Liver (tissue), 8 donors: ENCODE measurements at regions not wholly inside any gene's neighbourhood (a gene's known extent, or its start where the extent isn't known, plus 50 kb on each side); places are given as distances from the start of the nearest gene placed in this dataset.

Experiments used
- DNase-seq: peaks from one replicate; pipeline ENCODE4 v3.0.0-alpha.2; 2017; ENCODE audit warnings: low spot score
- H3K27ac ChIP-seq, 2 donors: one replicate each; pipeline ENCODE4 v1.7.0; 2013; ENCODE audit warnings: inconsistent platforms in 2 of 2, low read length in 2 of 2, control low read depth in 1 of 2, low read depth in 1 of 2, mild to moderate bottlenecking in 1 of 2
- H3K27me3 ChIP-seq, 4 donors: one replicate each; pipeline versions ENCODE4 v1.6.1 to v1.7.0; 2013; ENCODE audit warnings: low read length in 3 of 4, inconsistent platforms in 1 of 4, mild to moderate bottlenecking in 1 of 4, moderate library complexity in 1 of 4; ENCODE audit not compliant: control insufficient read depth in 4 of 4, insufficient read depth in 4 of 4
- H3K36me3 ChIP-seq, 4 donors: one replicate each; pipeline versions ENCODE4 v1.6.1 to v1.7.0; 2013; ENCODE audit warnings: low read length in 3 of 4, mild to moderate bottlenecking in 3 of 4, low read depth in 1 of 4, moderate library complexity in 1 of 4; ENCODE audit not compliant: control insufficient read depth in 4 of 4, insufficient read depth in 3 of 4
- H3K4me1 ChIP-seq, 4 donors: one replicate each; pipeline versions ENCODE4 v1.6.1 to v1.7.0; 2013; ENCODE audit warnings: low read length in 3 of 4, mild to moderate bottlenecking in 3 of 4, moderate library complexity in 1 of 4; ENCODE audit not compliant: control insufficient read depth in 4 of 4, insufficient read depth in 4 of 4
- H3K4me3 ChIP-seq, 3 donors: one replicate each; pipeline versions ENCODE4 v1.6.1 to v1.7.0; 2013; ENCODE audit warnings: low read length in 3 of 3, control low read depth in 1 of 3, low read depth in 1 of 3, mild to moderate bottlenecking in 1 of 3
- H3K9ac ChIP-seq, 2 donors: one replicate each; pipeline ENCODE4 v1.7.0; 2013; ENCODE audit warnings: low read length in 2 of 2, mild to moderate bottlenecking in 2 of 2, moderate library complexity in 2 of 2, control low read depth in 1 of 2, low read depth in 1 of 2
- H3K9me3 ChIP-seq, 4 donors: one replicate each; pipeline versions ENCODE4 v1.6.1 to v1.7.0; 2013; ENCODE audit warnings: low read length in 3 of 4; ENCODE audit not compliant: control insufficient read depth in 4 of 4
- EGR1 ChIP-seq, 2 donors: IDR thresholded peaks; 2 replicates each; pipeline ENCODE4 v1.6.1; 2016 to 2018; ENCODE audit warnings: antibody characterized with exemption in 2 of 2, low read depth in 2 of 2
- FOXA1 ChIP-seq: IDR thresholded peaks from 2 replicates; pipeline ENCODE4 v1.6.1; 2016; ENCODE audit warnings: antibody characterized with exemption
- FOXA2 ChIP-seq: IDR thresholded peaks from 2 replicates; pipeline ENCODE4 v1.6.1; 2016; ENCODE audit warnings: antibody characterized with exemption
- GABPA ChIP-seq, 2 donors: IDR thresholded peaks in 1 of 2; conservative IDR thresholded peaks in 1 of 2; 2 replicates each; pipeline ENCODE4 v1.6.1; 2016; ENCODE audit warnings: antibody characterized with exemption in 2 of 2, mild to moderate bottlenecking in 1 of 2, moderate library complexity in 1 of 2
- HNF4A ChIP-seq, 2 donors: conservative IDR thresholded peaks; 2 replicates each; pipeline ENCODE4 v1.6.1; 2016; ENCODE audit warnings: antibody characterized with exemption in 2 of 2, mild to moderate bottlenecking in 2 of 2
- HNF4G ChIP-seq: IDR thresholded peaks from 2 replicates; pipeline ENCODE4 v1.6.1; 2016; ENCODE audit warnings: antibody characterized with exemption
- JUND ChIP-seq, 2 donors: IDR thresholded peaks; 2 replicates each; pipeline ENCODE4 v1.6.1; 2016; ENCODE audit warnings: antibody characterized with exemption in 2 of 2
- MAX ChIP-seq: IDR thresholded peaks from 2 replicates; pipeline ENCODE4 v1.6.1; 2016; ENCODE audit warnings: antibody characterized with exemption
- NR2F2 ChIP-seq: IDR thresholded peaks from 2 replicates; pipeline ENCODE4 v1.6.1; 2016; ENCODE audit warnings: antibody characterized with exemption
- RAD21 ChIP-seq, 2 donors: IDR thresholded peaks; 2 replicates each; pipeline ENCODE4 v1.6.1; 2016; ENCODE audit warnings: antibody characterized with exemption in 2 of 2, mild to moderate bottlenecking in 2 of 2
- REST ChIP-seq: IDR thresholded peaks from 2 replicates; pipeline ENCODE4 v1.6.1; 2016; ENCODE audit warnings: antibody characterized with exemption, mild to moderate bottlenecking
- RXRA ChIP-seq, 2 donors: IDR thresholded peaks; 2 replicates each; pipeline ENCODE4 v1.6.1; 2017 to 2018; ENCODE audit warnings: antibody characterized with exemption in 2 of 2, mild to moderate bottlenecking in 1 of 2
- TAF1 ChIP-seq: conservative IDR thresholded peaks from 2 replicates; pipeline ENCODE4 v1.6.1; 2016; ENCODE audit warnings: antibody characterized with exemption, mild to moderate bottlenecking
- YY1 ChIP-seq: IDR thresholded peaks from 2 replicates; pipeline ENCODE4 v1.6.1; 2016; ENCODE audit warnings: antibody characterized with exemption, mild to moderate bottlenecking
- ZBTB33 ChIP-seq: IDR thresholded peaks from 2 replicates; pipeline ENCODE4 v1.6.1; 2016; ENCODE audit warnings: antibody characterized with exemption
- WGBS: extraction: QIAGEN DNeasy Blood & Tissue Kit; methylation state at CpG from one replicate; pipeline ENCODE4 v1.1.7; 2013; 5-methylcytosine and 5-hydroxymethylcytosine counted together
- TF ChIP-seq, protein P1 (sequence below): fragments of 150-350 bp; IDR thresholded peaks from 2 replicates; pipeline ENCODE4 v1.5.1; 2017; ENCODE audit warnings: improper control_type of control experiment, low read depth, low read length; ENCODE audit not compliant: missing input control
- TF ChIP-seq, protein P2 (sequence below): IDR thresholded peaks from 2 replicates; pipeline ENCODE4 v1.6.1; 2016; ENCODE audit warnings: antibody characterized with exemption
- donor health status: healthy.
- donor health status: healthy.
- donor health status: healthy.
- donor health status: healthy.
- donor health status: healthy.

DNA sequence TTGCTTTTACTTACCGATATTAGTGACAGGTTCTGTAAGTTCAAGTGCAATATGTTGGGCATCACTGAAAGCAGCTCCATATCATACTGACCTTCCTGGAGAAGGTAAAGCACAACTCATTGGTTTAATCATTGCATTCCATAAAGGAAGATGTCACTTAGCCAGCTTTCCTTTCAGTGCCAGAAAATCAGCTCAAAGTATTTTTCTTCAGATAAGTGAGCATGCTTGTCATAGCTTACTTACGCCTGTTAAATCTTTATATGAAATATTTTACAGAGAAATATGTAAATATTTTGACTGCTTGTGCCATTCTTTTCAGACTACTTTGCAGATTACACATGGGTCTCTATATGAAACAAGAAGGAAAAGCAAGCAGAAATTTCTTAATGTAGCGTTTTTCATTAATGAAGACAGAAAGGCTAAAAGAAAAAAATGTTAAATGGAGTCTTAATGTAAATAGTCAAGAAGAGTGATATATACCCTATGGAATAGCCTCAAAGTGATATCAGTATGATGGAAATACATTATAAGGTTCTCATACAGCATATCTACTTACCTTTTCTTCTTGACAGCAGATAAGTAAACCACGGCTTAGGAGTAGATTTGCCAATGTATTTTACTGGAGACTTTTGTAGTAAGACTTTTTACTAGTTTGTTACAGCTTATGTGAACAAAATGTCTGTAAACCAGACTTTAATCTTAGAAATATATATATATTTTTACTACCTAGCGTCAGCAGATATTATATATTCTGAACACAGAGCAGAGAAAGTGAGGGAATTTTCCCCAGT is 649.7 kb downstream of the METTL15 start (continued):
- TF ChIP-seq REST (no peak), RXRA (IDR thresholded peaks at IDR 0.05) (no peak)

GRCh38 chr11:28756977-28757376 is 648.8 kb downstream of the METTL15 start:
- Histone ChIP-seq H3K9me3 (no peaks in the 10 kb centered on the region), H3K4me3 (no peak overlapping the region), H3K27me3 (no peaks in the 10 kb centered on the region), H3K27ac (no peak overlapping the region), H3K36me3 (no peaks in the 10 kb centered on the region), H3K4me1 (no peaks in the 10 kb centered on the region), H3K9ac (no peak overlapping the region)
- no peak for DNase-seq
- 75% methylated on average over 1 of the region's 1 CpG for WGBS
- TF ChIP-seq FOXA1 = no peak
- TF ChIP-seq MAX = no peak
- TF ChIP-seq GABPA (IDR thresholded peaks at IDR 0.05 in 1 of 2, conservative IDR thresholded peaks at IDR 0.05 in 1 of 2) = no peak
- TF ChIP-seq YY1 = no peak
- TF ChIP-seq RAD21 (IDR thresholded peaks at IDR 0.05) = no peak
- no peak for TF ChIP-seq JUND (IDR thresholded peaks at IDR 0.05)
- no peak for TF ChIP-seq TAF1
- TF ChIP-seq NR2F2 = no peak
- no peak for TF ChIP-seq HNF4A (conservative IDR thresholded peaks at IDR 0.05)
- TF ChIP-seq, protein P1, sequence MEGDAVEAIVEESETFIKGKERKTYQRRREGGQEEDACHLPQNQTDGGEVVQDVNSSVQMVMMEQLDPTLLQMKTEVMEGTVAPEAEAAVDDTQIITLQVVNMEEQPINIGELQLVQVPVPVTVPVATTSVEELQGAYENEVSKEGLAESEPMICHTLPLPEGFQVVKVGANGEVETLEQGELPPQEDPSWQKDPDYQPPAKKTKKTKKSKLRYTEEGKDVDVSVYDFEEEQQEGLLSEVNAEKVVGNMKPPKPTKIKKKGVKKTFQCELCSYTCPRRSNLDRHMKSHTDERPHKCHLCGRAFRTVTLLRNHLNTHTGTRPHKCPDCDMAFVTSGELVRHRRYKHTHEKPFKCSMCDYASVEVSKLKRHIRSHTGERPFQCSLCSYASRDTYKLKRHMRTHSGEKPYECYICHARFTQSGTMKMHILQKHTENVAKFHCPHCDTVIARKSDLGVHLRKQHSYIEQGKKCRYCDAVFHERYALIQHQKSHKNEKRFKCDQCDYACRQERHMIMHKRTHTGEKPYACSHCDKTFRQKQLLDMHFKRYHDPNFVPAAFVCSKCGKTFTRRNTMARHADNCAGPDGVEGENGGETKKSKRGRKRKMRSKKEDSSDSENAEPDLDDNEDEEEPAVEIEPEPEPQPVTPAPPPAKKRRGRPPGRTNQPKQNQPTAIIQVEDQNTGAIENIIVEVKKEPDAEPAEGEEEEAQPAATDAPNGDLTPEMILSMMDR = no peak
- TF ChIP-seq, protein P2, sequence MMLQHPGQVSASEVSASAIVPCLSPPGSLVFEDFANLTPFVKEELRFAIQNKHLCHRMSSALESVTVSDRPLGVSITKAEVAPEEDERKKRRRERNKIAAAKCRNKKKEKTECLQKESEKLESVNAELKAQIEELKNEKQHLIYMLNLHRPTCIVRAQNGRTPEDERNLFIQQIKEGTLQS = no peak
- no peak for TF ChIP-seq FOXA2
- TF ChIP-seq HNF4G = no peak

DNA sequence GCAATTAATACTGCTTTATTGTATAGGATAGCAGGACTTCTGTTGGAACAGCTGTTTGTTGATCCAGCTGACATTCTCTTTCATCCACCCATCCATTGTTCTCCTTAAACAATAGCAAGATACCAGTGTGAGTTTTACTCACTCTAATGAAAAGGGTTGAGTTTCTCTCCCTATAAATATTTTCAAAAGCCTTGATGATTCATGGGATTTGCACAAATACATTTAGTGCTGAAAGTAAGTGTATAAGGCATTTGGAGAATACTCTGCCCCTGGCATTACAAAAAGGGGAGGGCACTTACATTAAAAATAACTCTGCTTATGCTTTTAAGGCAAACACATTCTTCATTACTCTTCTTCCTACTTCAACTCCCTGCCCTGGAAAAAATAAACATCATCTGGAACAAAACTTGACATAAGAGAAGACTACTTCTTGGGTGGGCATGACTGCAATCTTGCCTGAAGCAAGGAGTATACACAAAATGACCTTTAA is 634.9 kb downstream of the METTL15 start:
- H3K9ac ChIP-seq = no peak overlapping the region
- H3K9me3 ChIP-seq = no peaks in the 10 kb centered on the region
- no peaks in the 10 kb centered on the region for H3K36me3 ChIP-seq
- no peak overlapping the region for H3K27ac ChIP-seq
- H3K4me3 ChIP-seq = no peak overlapping the region
- H3K4me1 ChIP-seq = no peaks in the 10 kb centered on the region
- DNase-seq = no peak
- no peaks in the 10 kb centered on the region for H3K27me3 ChIP-seq
- TF ChIP-seq NR2F2 (no peak), MAX (no peak), ZBTB33 (no peak), FOXA2 (no peak), RAD21 (IDR thresholded peaks at IDR 0.05) (no peak), JUND (IDR thresholded peaks at IDR 0.05) (no peak), EGR1 (IDR thresholded peaks at IDR 0.05; ENCODE audit: low read depth in 2 of 2) (no peak), HNF4A (conservative IDR thresholded peaks at IDR 0.05) (no peak), REST (no peak), FOXA1 (no peak)
- TF ChIP-seq, protein P2 = no peak
